ENCODE measurements at regions not wholly inside any gene's neighbourhood (a gene's known extent, or its start where the extent isn't known, plus 50 kb on each side); places are given as distances from the start of the nearest gene placed in this dataset.

GRCh38 chr6:25070547-25071366 lies 135.0 kb upstream of the RIPOR2 start:
- peak; percentile 94 for FAIRE-seq

GRCh38 chr6:25078141-25078540 lies 142.4 kb upstream of the RIPOR2 start:
- no peak for FAIRE-seq

GRCh38 chr6:25083784-25084507 lies 148.2 kb upstream of the RIPOR2 start:
- FAIRE-seq = no peak

GRCh38 chr6:25084508-25084833 lies 148.7 kb upstream of the RIPOR2 start:
- no peak for FAIRE-seq

- FAIRE-seq = no peak
Observed at GRCh38 chr6:25085756-25086155, 150.0 kb upstream of the RIPOR2 start.

- no peak for FAIRE-seq
Observed at GRCh38 chr6:25086500-25087091, 150.8 kb upstream of the RIPOR2 start.

- no peak for FAIRE-seq
Observed at GRCh38 chr6:25088513-25088912, 152.8 kb upstream of the RIPOR2 start.

- FAIRE-seq = no peak
Observed at GRCh38 chr6:25089442-25089841, 153.7 kb upstream of the RIPOR2 start.

- no peak for FAIRE-seq
Observed at GRCh38 chr6:25094726-25095125, 159.0 kb upstream of the RIPOR2 start.

GRCh38 chr6:25100288-25100687 lies 164.5 kb upstream of the RIPOR2 start:
- FAIRE-seq = no peak

- FAIRE-seq = no peak
Observed at GRCh38 chr6:25103603-25104002, 167.8 kb upstream of the RIPOR2 start.

- FAIRE-seq = no peak
Observed at GRCh38 chr6:25105070-25105925, 169.5 kb upstream of the RIPOR2 start.

- FAIRE-seq = no peak
Observed at GRCh38 chr6:25107218-25107617, 171.5 kb upstream of the RIPOR2 start.

- no peak for FAIRE-seq
Observed at GRCh38 chr6:25111782-25112181, 167.4 kb upstream of the CARMIL1 start.

GRCh38 chr6:25112322-25112773 lies 166.8 kb upstream of the CARMIL1 start:
- FAIRE-seq = no peak

- no peak for FAIRE-seq
Observed at GRCh38 chr6:25113436-25113835, 165.7 kb upstream of the CARMIL1 start.

- FAIRE-seq = no peak
Observed at GRCh38 chr6:25118038-25118437, 161.1 kb upstream of the CARMIL1 start.

GRCh38 chr6:25121186-25121585 lies 158.0 kb upstream of the CARMIL1 start:
- FAIRE-seq = no peak

GRCh38 chr6:25122001-25122400 lies 157.2 kb upstream of the CARMIL1 start:
- no peak for FAIRE-seq

GRCh38 chr6:25122622-25123237 lies 156.4 kb upstream of the CARMIL1 start:
- FAIRE-seq = no peak

GRCh38 chr6:25124216-25124715 lies 154.9 kb upstream of the CARMIL1 start:
- no peak for FAIRE-seq

- no peak for FAIRE-seq
Observed at GRCh38 chr6:25125736-25126135, 153.4 kb upstream of the CARMIL1 start.
